ENCODE measurements at regions not wholly inside any gene's neighbourhood (a gene's known extent, or its start where the extent isn't known, plus 50 kb on each side); places are given as distances from the start of the nearest gene placed in this dataset.
"Not testable (repeated sequence)": the region's sequence is repeated elsewhere in the genome, so short reads cannot be mapped to it uniquely, and the experiment has no call there.

DNA sequence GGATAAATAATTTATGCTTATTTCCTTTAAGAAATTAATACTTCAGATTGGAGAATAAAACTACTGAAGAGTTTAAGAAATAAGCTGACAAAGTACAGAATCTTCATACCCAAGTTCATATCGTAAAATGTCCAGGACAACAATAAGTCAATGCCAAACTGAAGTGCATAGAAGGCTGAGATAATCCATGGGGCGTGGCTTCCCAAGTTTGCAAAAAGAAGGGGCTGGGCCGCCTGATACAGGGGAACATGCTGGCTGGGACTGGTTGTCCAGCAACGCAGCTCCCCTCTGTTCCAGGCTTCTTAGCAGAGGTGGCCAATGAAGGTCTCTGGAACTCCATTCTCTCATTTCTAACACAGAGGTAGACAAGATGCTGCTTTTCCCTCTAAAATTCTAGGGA is 189.5 kb upstream of the SPOPL start:
- DNase-seq (ENCODE audit: low spot score), result no peak

DNA sequence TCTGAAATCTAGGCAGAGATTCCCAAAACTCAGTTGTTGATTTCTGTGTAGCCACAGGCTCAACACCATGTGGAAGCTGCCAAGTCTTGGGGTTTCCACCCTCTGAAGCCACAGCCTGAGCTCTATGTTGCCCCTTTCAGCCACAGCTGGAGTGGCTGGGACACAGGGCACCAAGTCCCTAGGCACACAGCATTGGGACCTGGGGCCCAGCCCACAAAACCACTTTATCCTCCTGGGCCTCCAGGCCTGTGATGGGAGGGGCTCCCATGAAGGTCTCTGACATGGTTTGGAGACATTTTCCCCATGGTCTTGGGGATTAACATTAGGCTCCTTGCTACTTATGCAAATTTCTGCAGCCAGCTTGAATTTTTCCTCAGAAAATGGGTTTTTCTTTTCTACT is 186.0 kb upstream of the SPOPL start:
- not testable (repeated sequence) for DNase-seq (ENCODE audit: low spot score)

DNA sequence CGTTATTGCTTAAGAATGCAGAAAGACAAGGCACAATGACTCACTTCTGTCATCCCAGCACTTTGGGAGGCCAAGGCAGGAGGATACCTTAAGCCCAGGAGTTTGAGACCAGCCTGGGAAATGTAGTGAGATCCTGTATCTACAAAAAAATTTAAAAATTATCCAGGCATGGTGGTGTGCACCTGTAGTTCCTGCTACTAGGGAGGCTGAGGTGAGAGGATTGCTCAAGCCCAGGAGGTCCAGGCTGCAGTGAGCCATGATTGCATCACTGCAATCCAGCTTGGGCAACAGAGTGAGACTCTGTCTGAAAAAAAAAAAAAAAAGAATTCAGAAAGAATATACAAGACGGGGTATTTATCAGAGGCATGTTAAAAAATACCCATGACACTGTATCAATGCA is 182.0 kb upstream of the SPOPL start:
- DNase-seq (ENCODE audit: low spot score), result no peak

DNA sequence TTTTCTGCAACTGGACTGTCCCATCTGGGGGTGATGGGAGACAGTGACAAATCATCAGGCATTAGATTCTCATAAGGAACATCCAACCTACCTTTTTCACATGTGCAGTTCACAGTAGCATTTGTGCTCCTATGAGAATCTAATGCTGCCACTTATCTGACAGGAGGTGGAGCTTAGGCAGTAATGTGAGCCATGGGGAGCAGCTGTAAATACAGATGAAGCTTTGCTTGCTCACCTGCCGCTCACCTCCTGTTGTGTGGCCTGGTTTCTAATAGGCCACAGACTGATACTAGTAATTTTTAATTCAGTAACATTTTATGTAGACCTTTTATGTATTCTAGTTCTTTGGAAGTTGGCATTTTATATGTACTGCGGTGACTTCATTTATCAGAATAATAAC is 180.1 kb upstream of the SPOPL start:
- no peak for DNase-seq (ENCODE audit: low spot score)

DNA sequence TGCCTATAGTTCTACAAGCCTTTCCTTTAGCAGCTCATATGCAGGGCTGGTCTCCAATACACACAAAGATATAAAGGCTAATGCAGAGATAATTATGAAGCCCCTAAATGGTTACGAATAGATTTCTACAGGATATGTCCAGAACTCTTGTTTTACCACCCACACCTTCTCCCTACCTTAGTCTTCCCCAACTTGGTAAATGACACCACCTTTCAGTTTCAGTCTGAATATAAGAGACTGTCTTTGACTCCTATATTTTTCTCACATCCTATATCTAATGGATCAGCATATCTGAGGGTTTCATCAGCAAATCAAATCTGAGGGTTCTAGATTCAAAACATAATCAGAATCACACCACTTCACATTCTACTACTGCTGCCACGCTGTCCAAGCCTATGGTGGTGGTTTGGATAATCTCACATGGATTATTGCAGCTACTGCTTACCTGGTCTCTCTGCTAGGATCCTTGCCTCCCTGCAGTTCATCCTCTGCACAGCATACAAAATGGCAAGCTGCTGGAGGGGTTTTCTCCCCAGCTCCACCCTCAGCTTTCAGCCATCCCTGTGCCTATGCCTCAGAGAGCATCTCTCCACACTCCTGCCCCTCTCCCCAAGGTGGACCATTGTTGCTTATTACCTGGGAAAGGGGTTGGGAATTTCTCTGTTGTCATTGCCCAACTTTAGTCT is 178.0 kb upstream of the SPOPL start:
- DNase-seq (ENCODE audit: low spot score), result no peak

DNA sequence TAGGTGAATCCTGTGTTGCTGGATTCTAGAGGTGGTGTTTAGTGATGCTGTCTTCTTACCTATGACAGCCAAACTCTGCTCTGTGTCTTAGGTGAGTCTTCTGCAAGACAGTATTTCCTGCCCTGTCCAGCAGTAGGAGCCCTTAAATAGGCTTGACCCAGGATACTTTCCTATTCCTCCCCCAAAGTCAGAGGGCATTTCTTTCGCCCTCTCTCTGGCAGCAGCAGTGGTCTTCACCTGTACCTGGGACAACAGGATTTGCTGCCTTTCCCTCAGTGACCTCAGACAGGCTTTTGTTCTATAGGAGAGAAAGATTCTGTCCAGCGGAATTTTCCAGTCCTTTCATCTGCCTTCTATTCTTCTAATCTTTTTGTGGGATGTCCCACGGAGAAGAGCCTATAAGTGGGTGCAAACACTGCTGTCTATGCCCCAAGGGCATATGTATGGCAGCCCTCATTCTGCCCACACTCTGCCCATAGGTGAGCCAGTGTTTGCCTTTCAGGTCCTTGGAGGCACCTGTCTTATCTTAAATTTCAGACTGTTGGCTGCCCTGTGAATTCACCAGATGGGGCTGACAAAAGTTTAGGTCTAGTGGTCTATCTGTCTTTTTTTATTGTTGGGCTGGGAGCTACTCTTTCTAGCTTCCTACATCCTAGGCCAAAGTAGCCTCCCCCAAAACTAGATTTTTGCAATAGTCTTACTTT is 177.3 kb upstream of the SPOPL start:
- DNase-seq (ENCODE audit: low spot score), result no peak

GRCh38 chr2:138327967-138328366 is 173.6 kb upstream of the SPOPL start:
- no peak for DNase-seq (ENCODE audit: low spot score)

- DNase-seq (ENCODE audit: low spot score), result no peak
These were observed 172.4 kb upstream of the SPOPL start for GRCh38 chr2:138329162-138329561.

DNA sequence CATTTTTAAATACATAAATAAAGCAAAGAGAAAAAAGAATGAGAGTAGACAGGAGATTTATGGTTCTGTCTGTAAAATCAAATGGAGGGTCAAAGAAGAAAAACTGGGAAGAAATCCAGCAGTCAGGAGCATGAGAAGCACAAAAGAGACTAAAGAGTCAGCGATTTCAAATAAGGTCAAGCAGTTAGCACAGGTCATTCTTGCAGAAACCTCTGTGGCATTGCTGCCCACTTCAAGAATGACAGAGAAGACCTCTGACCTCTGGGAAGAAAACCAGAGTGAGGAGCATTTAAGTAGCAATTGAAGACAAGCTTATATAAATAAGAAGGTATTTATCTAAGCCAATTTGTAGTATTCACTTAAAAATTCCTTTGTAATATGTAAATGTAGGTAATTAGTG is 172.0 kb upstream of the SPOPL start:
- no peak for DNase-seq (ENCODE audit: low spot score)

DNA sequence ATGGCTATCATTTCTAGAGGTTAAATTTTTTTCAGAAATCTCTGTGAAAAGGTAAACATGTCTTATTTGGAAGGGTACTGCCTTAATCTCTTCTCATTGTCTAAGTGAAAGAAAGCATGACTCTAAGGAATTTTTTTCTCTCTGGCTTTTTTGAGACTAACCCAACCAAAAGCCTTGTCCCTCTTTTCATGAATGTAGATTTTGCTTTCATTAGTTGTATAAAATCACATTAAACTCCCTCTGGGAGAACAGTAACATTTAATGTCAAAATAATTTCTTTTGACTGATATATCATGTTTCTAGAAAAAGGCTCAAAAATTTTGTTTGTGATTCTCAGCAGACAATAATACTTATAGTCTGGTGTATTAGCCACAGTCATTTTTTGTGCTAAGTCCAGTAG is 168.4 kb upstream of the SPOPL start:
- no peak for DNase-seq (ENCODE audit: low spot score)

GRCh38 chr2:138333677-138334076 is 167.9 kb upstream of the SPOPL start:
- no peak for DNase-seq (ENCODE audit: low spot score)

- DNase-seq (ENCODE audit: low spot score), result no peak
These were observed 167.2 kb upstream of the SPOPL start for GRCh38 chr2:138334323-138334722.

GRCh38 chr2:138335036-138335435 is 166.5 kb upstream of the SPOPL start:
- DNase-seq (ENCODE audit: low spot score), result no peak

GRCh38 chr2:138336146-138336545 is 165.4 kb upstream of the SPOPL start:
- no peak for DNase-seq (ENCODE audit: low spot score)

DNA sequence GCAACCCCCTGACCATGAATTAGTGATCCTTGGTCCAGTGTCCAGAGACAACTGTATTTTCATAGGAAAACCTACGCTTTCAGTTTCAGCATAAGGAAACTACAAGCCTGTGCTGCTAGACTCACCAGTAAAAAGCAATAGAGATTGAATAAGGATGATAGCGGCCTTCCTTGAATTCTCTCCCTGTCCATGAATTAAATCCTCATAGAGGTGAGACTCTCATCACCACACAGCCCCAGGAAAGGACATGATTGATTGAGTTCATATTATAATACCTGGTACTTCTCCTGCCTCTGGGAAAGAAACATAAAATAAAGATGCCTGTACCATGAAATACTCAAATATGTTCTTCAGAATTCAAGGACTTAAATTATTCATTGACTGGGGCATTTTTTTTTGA is 146.3 kb upstream of the SPOPL start:
- DNase-seq (ENCODE audit: low spot score), result no peak

GRCh38 chr2:138356178-138356577 is 145.4 kb upstream of the SPOPL start:
- peak; percentile 38 for DNase-seq (ENCODE audit: low spot score)

DNA sequence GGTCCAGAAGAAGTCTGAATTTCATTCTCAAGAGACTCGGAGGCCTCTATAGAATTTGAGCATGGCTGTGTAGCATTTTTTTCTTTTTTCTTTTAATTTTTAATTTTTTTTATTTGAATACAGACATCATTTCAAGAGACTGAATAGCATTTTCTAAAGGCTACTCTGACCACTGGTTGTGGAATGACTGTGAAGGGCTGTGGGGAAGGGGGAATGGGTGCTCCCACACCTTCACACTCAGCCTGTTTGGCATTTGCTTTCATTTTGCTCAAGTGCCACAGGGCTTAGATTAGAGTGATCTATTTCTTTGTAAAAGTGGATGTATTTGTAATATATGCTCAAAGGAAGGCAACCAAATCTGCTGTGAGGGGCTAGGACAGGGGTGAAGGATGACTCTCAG is 142.0 kb upstream of the SPOPL start:
- DNase-seq (ENCODE audit: low spot score), result no peak

GRCh38 chr2:138364554-138365162 is 136.9 kb upstream of the SPOPL start:
- DNase-seq (ENCODE audit: low spot score), result no peak

- no peak for DNase-seq (ENCODE audit: low spot score)
These were observed 136.0 kb upstream of the SPOPL start for GRCh38 chr2:138365581-138365980.

DNA sequence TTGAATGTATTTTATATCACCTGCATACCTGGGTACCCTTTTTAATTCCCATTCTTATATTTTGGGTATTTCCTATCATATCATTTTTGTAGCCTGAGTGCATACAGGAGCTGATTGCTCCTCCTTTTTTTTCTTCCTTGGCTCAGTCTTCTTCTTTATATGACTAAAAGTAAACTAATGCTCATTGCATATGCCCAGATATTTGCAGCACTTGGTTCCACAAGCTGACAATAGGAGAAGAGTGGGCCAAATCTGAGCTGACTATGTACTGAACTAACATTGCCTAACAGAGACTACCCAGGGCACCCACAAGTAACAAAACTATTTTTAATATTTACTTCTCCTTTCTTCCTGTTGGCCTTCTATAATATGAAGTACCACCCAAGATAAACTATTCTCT is 131.7 kb upstream of the SPOPL start:
- DNase-seq (ENCODE audit: low spot score), result no peak

- peak; percentile 31 for DNase-seq (ENCODE audit: low spot score)
These were observed 127.6 kb upstream of the SPOPL start for GRCh38 chr2:138373993-138374408.

GRCh38 chr2:138381373-138381772 is 120.2 kb upstream of the SPOPL start:
- no peak for DNase-seq (ENCODE audit: low spot score)

DNA sequence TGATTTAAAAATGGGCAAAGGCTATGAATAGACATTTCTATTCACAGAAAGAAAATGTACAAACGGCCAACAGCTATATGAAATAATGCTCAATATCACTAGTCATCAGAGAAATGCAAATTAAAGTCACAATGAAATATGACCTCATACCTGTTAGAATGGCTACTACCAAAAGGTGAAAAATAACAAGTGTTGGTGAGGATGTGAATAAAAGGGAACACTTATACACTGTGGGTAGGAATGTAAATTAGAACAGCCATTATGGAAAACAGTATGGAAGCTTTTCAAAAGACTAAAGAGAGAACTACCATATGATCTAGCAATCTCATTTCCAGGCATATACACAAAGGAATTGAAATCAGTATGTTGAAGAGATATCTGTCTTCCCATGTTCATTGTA is 118.9 kb upstream of the SPOPL start:
- no peak for DNase-seq (ENCODE audit: low spot score)
